22Rv1 (cell line): ENCODE measurements at regions not wholly inside any gene's neighbourhood (a gene's known extent, or its start where the extent isn't known, plus 50 kb on each side); places are given as distances from the start of the nearest gene placed in this dataset.

Experiments
- CTCF ChIP-seq: fragments of 450-650 bp; IDR thresholded peaks from 2 replicates; pipeline ENCODE4 v1.5.1; 2017; ENCODE audit warnings: mild to moderate bottlenecking
- ZFX ChIP-seq: fragments of 450-650 bp; IDR thresholded peaks from 2 replicates; pipeline ENCODE4 v1.6.1; 2017; ENCODE audit warnings: antibody characterized with exemption, borderline replicate concordance

GRCh38 chr14:51548187-51548586 is 103.5 kb upstream of the FRMD6 start:
- TF ChIP-seq CTCF (no peak), ZFX (no peak)
